CD4-positive, alpha-beta T cell (primary cell): ENCODE measurements at regions not wholly inside any gene's neighbourhood (a gene's known extent, or its start where the extent isn't known, plus 50 kb on each side); places are given as distances from the start of the nearest gene placed in this dataset.

ENCODE experiments used
- ATAC-seq: fragments of 200-7000 bp; cut with Tn5 transposase; one replicate; pipeline ENCODE4 v1.10.0; 2022; ENCODE audit warnings: mild to moderate bottlenecking; ENCODE audit not compliant: poor library complexity
- CTCF ChIA-PET: fragments of 350-600 bp; sonication (Branson Sonifier 250); formaldehyde crosslinking; loops from one replicate; lab custom pipeline; 2021; ENCODE audit warnings: antibody characterized with exemption, inconsistent platforms; lab: Charles Lee
- POLR2A ChIA-PET: fragments of 350-600 bp; sonication (Branson Sonifier 250); formaldehyde crosslinking; loops from one replicate; lab custom pipeline; 2021; ENCODE audit warnings: antibody characterized with exemption, inconsistent platforms; lab: Charles Lee
- DNase-seq, 14 experiments: peaks; one replicate each; pipeline ENCODE4 v3.0.0-alpha.2; 2013 to 2020; ENCODE audit warnings: mixed read lengths in 2 of 14
- H3K27ac ChIP-seq, 2 donors: one replicate each; pipeline versions ENCODE4 v1.5.1 to v1.7.0; 2013; ENCODE audit warnings: low read length in 2 of 2, low read depth in 1 of 2, mild to moderate bottlenecking in 1 of 2
- H3K27me3 ChIP-seq, 2 experiments: 1 replicate in 1 of 2; 2 replicates in 1 of 2; pipeline versions ENCODE4 v1.6.1 to v1.7.0; 2013; ENCODE audit warnings: low read length in 2 of 2, control low read depth in 1 of 2, mild to moderate bottlenecking in 1 of 2, moderate library complexity in 1 of 2; ENCODE audit not compliant: insufficient read depth in 2 of 2, control insufficient read depth in 1 of 2
- H3K36me3 ChIP-seq: one replicate; pipeline ENCODE4 v1.6.1; 2013; ENCODE audit warnings: low read length, control low read depth; ENCODE audit not compliant: insufficient read depth
- H3K4me1 ChIP-seq: one replicate; pipeline ENCODE4 v1.6.1; 2013; ENCODE audit warnings: low read length, control low read depth; ENCODE audit not compliant: insufficient read depth
- H3K4me3 ChIP-seq: one replicate; pipeline ENCODE4 v1.5.1; 2013; ENCODE audit warnings: mild to moderate bottlenecking, low read length, moderate library complexity
- H3K9me3 ChIP-seq, 2 experiments: 1 replicate in 1 of 2; 2 replicates in 1 of 2; pipeline versions ENCODE4 v1.6.1 to v1.7.0; 2013; ENCODE audit warnings: low read length in 2 of 2, mild to moderate bottlenecking in 2 of 2, control low read depth in 1 of 2, moderate library complexity in 1 of 2; ENCODE audit not compliant: control insufficient read depth in 1 of 2, insufficient read depth in 1 of 2
- H3K27ac Mint-ChIP-seq: one replicate; pipeline ENCODE4 v1.8.0; 2020; ENCODE audit warnings: mixed read lengths
- H3K27me3 Mint-ChIP-seq: one replicate; pipeline ENCODE4 v1.8.0; 2021; ENCODE audit warnings: mixed read lengths
- H3K36me3 Mint-ChIP-seq: one replicate; pipeline ENCODE4 v1.8.0; 2021; ENCODE audit warnings: low read depth, mixed read lengths
- H3K4me1 Mint-ChIP-seq: one replicate; pipeline ENCODE4 v1.8.0; 2021; ENCODE audit warnings: low read depth, mixed read lengths
- H3K4me3 Mint-ChIP-seq: one replicate; pipeline ENCODE4 v1.8.0; 2020; ENCODE audit warnings: mild to moderate bottlenecking, mixed read lengths
- H3K9me3 Mint-ChIP-seq: one replicate; pipeline ENCODE4 v1.8.0; 2020; ENCODE audit warnings: mixed read lengths
- CTCF ChIP-seq: fragments of 200-600 bp; IDR thresholded peaks from one replicate; pipeline ENCODE4 v1.8.0; 2022; ENCODE audit warnings: antibody characterized with exemption, mild to moderate bottlenecking
- intact Hi-C, 2 experiments: fragments of 100-400 bp; cut with DNase I in 1 of 2; cut with micrococcal nuclease in 1 of 2; formaldehyde crosslinking; loops; one replicate each; pipeline versions ENCODE4 v1.15.1 to v1.9.0; 2023 to 2025; cut with DNase I, micrococcal nuclease

GRCh38 chr14:65852689-65853088 lies 440.2 kb downstream of the FUT8 start:
- Histone ChIP-seq H3K27ac (no peak overlapping the region), H3K9me3 (peaks cover 0 to 10% of the 10 kb centered on the region in 2 experiments), H3K27me3 (no peaks in the 10 kb centered on the region), H3K4me3 (no peak overlapping the region), H3K36me3 (no peaks in the 10 kb centered on the region), H3K4me1 (peaks cover 51% of the 10 kb centered on the region)
- TF ChIP-seq CTCF, result no peak
- Mint-ChIP-seq H3K27ac (no peak overlapping the region), H3K4me3 (no peak overlapping the region), H3K27me3 (no peaks in the 10 kb centered on the region), H3K36me3 (peaks cover 4% of the 10 kb centered on the region), H3K4me1 (peaks cover 45% of the 10 kb centered on the region), H3K9me3 (peaks cover 2% of the 10 kb centered on the region)
- ATAC-seq (no peak), DNase-seq (no peak)
- intact Hi-C loops, result loop anchor here in 1 of 2 experiments (5.0 kb wide), 1 partner anchor 75 kb away; no protein-coding TSS in a partner anchor
- CTCF ChIA-PET, result no interaction called here
- POLR2A ChIA-PET, result interaction anchor here (1.0 kb wide), 1 partner anchor 15 kb away, joined by 4 read pairs; no protein-coding TSS in a partner anchor

- Mint-ChIP-seq H3K27ac (no peak overlapping the region), H3K4me3 (no peak overlapping the region), H3K36me3 (peaks cover 4% of the 10 kb centered on the region), H3K9me3 (peaks cover 2% of the 10 kb centered on the region), H3K27me3 (no peaks in the 10 kb centered on the region), H3K4me1 (peaks cover 44% of the 10 kb centered on the region)
- peaks cover 0 to 10% of the 10 kb centered on the region in 2 experiments for H3K9me3 ChIP-seq
- ChIA-PET CTCF (interaction anchor here (0.8 to 1.0 kb wide), 2 partner anchors 25 to 29 kb away, joined by 3 read pairs; no protein-coding TSS in a partner anchor), POLR2A (no interaction called here)
- H3K36me3 ChIP-seq, result no peaks in the 10 kb centered on the region
- no peak overlapping the region for H3K27ac ChIP-seq
- ATAC-seq (no peak), DNase-seq (no peak)
- intact Hi-C loops, result loop anchor here in 1 of 2 experiments (5.0 kb wide), 1 partner anchor 74 kb away; no protein-coding TSS in a partner anchor
- H3K4me3 ChIP-seq, result no peak overlapping the region
- H3K4me1 ChIP-seq, result peaks cover 44% of the 10 kb centered on the region
- TF ChIP-seq CTCF, result no peak
- no peaks in the 10 kb centered on the region for H3K27me3 ChIP-seq
Measured at GRCh38 chr14:65853407-65853955, 441.0 kb downstream of the FUT8 start.

- ATAC-seq (no peak), DNase-seq (no peak)
- H3K27ac ChIP-seq, result no peak overlapping the region
- ChIA-PET CTCF (interaction anchor here (0.8 to 1.0 kb wide), 2 partner anchors 24 to 29 kb away, joined by 3 read pairs; no protein-coding TSS in a partner anchor), POLR2A (no interaction called here)
- Mint-ChIP-seq H3K27ac (no peak overlapping the region), H3K27me3 (no peaks in the 10 kb centered on the region), H3K9me3 (peaks cover 2% of the 10 kb centered on the region), H3K4me3 (no peak overlapping the region), H3K36me3 (peaks cover 4% of the 10 kb centered on the region), H3K4me1 (peaks cover 38% of the 10 kb centered on the region)
- no peaks in the 10 kb centered on the region for H3K36me3 ChIP-seq
- H3K9me3 ChIP-seq, result peaks cover 0 to 10% of the 10 kb centered on the region in 2 experiments
- no peak for TF ChIP-seq CTCF
- H3K4me1 ChIP-seq, result peaks cover 37% of the 10 kb centered on the region
- no peaks in the 10 kb centered on the region for H3K27me3 ChIP-seq
- intact Hi-C loops, result loop anchor here in 1 of 2 experiments (5.0 kb wide), 1 partner anchor 73 kb away; no protein-coding TSS in a partner anchor
- no peak overlapping the region for H3K4me3 ChIP-seq
Measured at GRCh38 chr14:65854215-65854614, 441.7 kb downstream of the FUT8 start.
